PC-3 (cell line): ENCODE measurements at regions not wholly inside any gene's neighbourhood (a gene's known extent, or its start where the extent isn't known, plus 50 kb on each side); places are given as distances from the start of the nearest gene placed in this dataset.

ENCODE experiments used
- EZH2 ChIP-seq: fragments of 300-600 bp; sonication (generic); IDR thresholded peaks from one replicate; pipeline ENCODE4 v1.6.1; 2017; ENCODE audit warnings: antibody characterized with exemption, mild to moderate bottlenecking, low read length; ENCODE audit not compliant: unreplicated experiment
- EZH2phosphoT487 ChIP-seq: fragments of 300-600 bp; sonication (generic); IDR thresholded peaks from 2 replicates; pipeline ENCODE4 v1.6.1; 2018; ENCODE audit warnings: mild to moderate bottlenecking, antibody characterized with exemption, low read length, borderline replicate concordance
- TF ChIP-seq, protein P1 (sequence below): fragments of 300-600 bp; sonication (generic); conservative IDR thresholded peaks from 2 replicates; pipeline ENCODE4 v1.5.1; 2017; ENCODE audit warnings: antibody characterized with exemption, low read depth, mild to moderate bottlenecking, low read length

DNA sequence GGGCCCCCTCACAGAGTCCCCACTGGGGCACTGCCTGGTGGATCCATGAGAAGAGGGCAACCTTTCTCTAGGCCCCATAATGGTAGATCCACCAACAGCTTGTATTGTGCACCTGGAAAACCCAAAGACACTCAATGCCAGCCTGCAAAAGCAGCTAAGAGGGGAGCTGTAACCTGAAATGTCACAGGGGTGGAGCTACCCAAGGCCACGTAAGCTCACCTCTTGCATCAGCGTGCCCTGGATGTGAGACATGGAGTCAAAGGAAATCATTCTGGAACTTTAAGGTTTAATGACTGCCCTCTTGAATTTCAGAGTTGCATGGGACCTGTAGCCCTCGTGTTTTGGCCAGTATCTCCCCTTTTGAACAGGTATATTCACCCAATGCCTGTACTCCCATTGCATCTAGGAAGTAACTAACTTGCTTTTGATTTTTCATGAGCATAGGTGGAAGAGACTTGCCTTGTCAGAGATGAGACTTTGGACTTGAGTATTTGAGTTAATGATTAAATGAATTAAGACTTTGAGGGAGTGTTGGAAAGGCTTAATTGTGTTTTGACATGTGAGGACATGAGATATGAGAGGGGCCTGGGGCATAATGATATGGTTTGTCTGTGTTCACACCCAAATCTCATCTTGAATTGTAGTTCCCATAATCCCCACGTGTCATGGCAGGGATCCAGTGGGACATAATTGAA is 900.9 kb upstream of the ROBO1 start:
- TF ChIP-seq, protein P1, sequence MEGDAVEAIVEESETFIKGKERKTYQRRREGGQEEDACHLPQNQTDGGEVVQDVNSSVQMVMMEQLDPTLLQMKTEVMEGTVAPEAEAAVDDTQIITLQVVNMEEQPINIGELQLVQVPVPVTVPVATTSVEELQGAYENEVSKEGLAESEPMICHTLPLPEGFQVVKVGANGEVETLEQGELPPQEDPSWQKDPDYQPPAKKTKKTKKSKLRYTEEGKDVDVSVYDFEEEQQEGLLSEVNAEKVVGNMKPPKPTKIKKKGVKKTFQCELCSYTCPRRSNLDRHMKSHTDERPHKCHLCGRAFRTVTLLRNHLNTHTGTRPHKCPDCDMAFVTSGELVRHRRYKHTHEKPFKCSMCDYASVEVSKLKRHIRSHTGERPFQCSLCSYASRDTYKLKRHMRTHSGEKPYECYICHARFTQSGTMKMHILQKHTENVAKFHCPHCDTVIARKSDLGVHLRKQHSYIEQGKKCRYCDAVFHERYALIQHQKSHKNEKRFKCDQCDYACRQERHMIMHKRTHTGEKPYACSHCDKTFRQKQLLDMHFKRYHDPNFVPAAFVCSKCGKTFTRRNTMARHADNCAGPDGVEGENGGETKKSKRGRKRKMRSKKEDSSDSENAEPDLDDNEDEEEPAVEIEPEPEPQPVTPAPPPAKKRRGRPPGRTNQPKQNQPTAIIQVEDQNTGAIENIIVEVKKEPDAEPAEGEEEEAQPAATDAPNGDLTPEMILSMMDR = no peak
- TF ChIP-seq EZH2phosphoT487 = no peak
- TF ChIP-seq EZH2 = no peak
